Activated CD4-positive, alpha-beta T cell treated with anti-CD3 and anti-CD28 coated beads, Interleukin-2, amount 10 ng/mL, durations not matched to agents 24 days and 14 days (primary cell): ENCODE measurements at regions not wholly inside any gene's neighbourhood (a gene's known extent, or its start where the extent isn't known, plus 50 kb on each side); places are given as distances from the start of the nearest gene placed in this dataset.

Experiments
- DNase-seq: peaks from one replicate; pipeline ENCODE4 v3.0.0; 2022
- H3K27ac Mint-ChIP-seq: one replicate; pipeline ENCODE4 v1.8.0; 2022; ENCODE audit warnings: mild to moderate bottlenecking, mixed read lengths
- H3K27me3 Mint-ChIP-seq: one replicate; pipeline ENCODE4 v1.8.0; 2022; ENCODE audit warnings: mixed read lengths
- H3K36me3 Mint-ChIP-seq: one replicate; pipeline ENCODE4 v1.8.0; 2022; ENCODE audit warnings: low read depth, mild to moderate bottlenecking, mixed read lengths
- H3K4me1 Mint-ChIP-seq: one replicate; pipeline ENCODE4 v1.8.0; 2021; ENCODE audit warnings: mixed read lengths
- H3K4me3 Mint-ChIP-seq: one replicate; pipeline ENCODE4 v1.8.0; 2022; ENCODE audit warnings: mild to moderate bottlenecking, moderate library complexity, mixed read lengths
- H3K9me3 Mint-ChIP-seq: one replicate; pipeline ENCODE4 v1.8.0; 2021; ENCODE audit warnings: mixed read lengths
- intact Hi-C: fragments of 100-400 bp; cut with micrococcal nuclease; formaldehyde crosslinking; loops from one replicate; pipeline ENCODE4 v1.15.1; 2023

- H3K4me3 Mint-ChIP-seq: no peak overlapping the region
- no peak overlapping the region for H3K27ac Mint-ChIP-seq
- H3K36me3 Mint-ChIP-seq: no peaks in the 10 kb centered on the region
- no peaks in the 10 kb centered on the region for H3K27me3 Mint-ChIP-seq
- H3K9me3 Mint-ChIP-seq: peaks cover 4% of the 10 kb centered on the region
- intact Hi-C loops: no loop called here
- DNase-seq: no peak
- H3K4me1 Mint-ChIP-seq: no peaks in the 10 kb centered on the region
Observed at GRCh38 chr6:147015674-147016073, 188.5 kb upstream of the STXBP5 start.

- no peaks in the 10 kb centered on the region for H3K4me1 Mint-ChIP-seq
- peaks cover 4% of the 10 kb centered on the region for H3K9me3 Mint-ChIP-seq
- no peaks in the 10 kb centered on the region for H3K27me3 Mint-ChIP-seq
- H3K36me3 Mint-ChIP-seq: no peaks in the 10 kb centered on the region
- intact Hi-C loops: no loop called here
- H3K4me3 Mint-ChIP-seq: no peak overlapping the region
- no peak overlapping the region for H3K27ac Mint-ChIP-seq
- no peak for DNase-seq
Observed at GRCh38 chr6:147016440-147016839, 187.8 kb upstream of the STXBP5 start.

DNA sequence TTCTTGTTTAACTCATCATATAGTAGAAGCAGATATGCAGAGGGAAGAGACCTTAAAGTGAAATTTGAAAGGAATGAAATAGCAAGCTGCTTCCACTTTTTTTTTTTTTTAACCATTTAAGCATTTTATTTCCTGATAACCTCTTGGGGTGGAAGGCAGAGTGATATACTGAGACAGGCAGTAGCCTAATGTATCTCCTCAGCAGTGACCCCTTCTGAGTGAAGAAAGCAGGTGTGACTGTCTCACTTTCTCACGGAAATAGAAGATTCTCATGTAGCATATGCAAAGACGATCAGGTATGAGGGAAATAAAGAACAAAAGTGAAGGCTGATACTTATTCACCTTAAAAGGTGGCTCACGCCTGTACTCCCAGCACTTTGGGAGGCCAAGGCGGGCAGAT, 187.1 kb upstream of the STXBP5 start:
- peaks cover 3% of the 10 kb centered on the region for H3K9me3 Mint-ChIP-seq
- intact Hi-C loops: no loop called here
- DNase-seq: no peak
- H3K36me3 Mint-ChIP-seq: no peaks in the 10 kb centered on the region
- H3K4me3 Mint-ChIP-seq: no peak overlapping the region
- H3K27ac Mint-ChIP-seq: no peak overlapping the region
- H3K4me1 Mint-ChIP-seq: no peaks in the 10 kb centered on the region
- no peaks in the 10 kb centered on the region for H3K27me3 Mint-ChIP-seq

- H3K9me3 Mint-ChIP-seq: no peaks in the 10 kb centered on the region
- intact Hi-C loops: no loop called here
- H3K27ac Mint-ChIP-seq: no peak overlapping the region
- H3K4me1 Mint-ChIP-seq: no peaks in the 10 kb centered on the region
- no peak for DNase-seq
- H3K27me3 Mint-ChIP-seq: no peaks in the 10 kb centered on the region
- H3K36me3 Mint-ChIP-seq: no peaks in the 10 kb centered on the region
- H3K4me3 Mint-ChIP-seq: no peak overlapping the region
Observed at GRCh38 chr6:147019001-147019400, 185.2 kb upstream of the STXBP5 start.

GRCh38 chr6:147022041-147022440, 182.2 kb upstream of the STXBP5 start:
- H3K9me3 Mint-ChIP-seq: no peaks in the 10 kb centered on the region
- H3K4me1 Mint-ChIP-seq: no peaks in the 10 kb centered on the region
- no peak overlapping the region for H3K4me3 Mint-ChIP-seq
- intact Hi-C loops: no loop called here
- no peak overlapping the region for H3K27ac Mint-ChIP-seq
- H3K36me3 Mint-ChIP-seq: no peaks in the 10 kb centered on the region
- no peak for DNase-seq
- H3K27me3 Mint-ChIP-seq: no peaks in the 10 kb centered on the region

- no peak for DNase-seq
- intact Hi-C loops: no loop called here
- H3K4me3 Mint-ChIP-seq: no peak overlapping the region
- no peak overlapping the region for H3K27ac Mint-ChIP-seq
- H3K4me1 Mint-ChIP-seq: no peaks in the 10 kb centered on the region
- H3K27me3 Mint-ChIP-seq: no peaks in the 10 kb centered on the region
- no peaks in the 10 kb centered on the region for H3K36me3 Mint-ChIP-seq
- no peaks in the 10 kb centered on the region for H3K9me3 Mint-ChIP-seq
Observed at GRCh38 chr6:147023148-147023547, 181.1 kb upstream of the STXBP5 start.

DNA sequence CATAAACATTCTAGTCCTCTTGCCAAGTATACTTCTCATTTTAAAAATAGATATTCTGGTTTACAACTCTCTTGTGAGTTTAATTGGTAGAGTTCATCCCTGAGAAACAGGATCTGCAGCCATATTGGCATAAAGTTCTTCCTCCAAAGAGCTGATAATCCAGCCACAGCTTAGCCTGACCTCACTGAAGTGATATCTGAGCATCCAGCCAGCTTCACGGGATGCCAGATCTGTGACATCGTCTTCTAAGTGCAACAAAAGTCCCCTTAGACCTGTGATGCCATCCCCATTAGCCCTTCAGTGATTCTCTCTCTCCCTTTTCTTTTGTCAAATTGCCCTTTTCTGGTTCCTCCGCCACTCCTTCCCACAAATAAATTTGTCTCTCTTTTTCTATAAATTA, 180.6 kb upstream of the STXBP5 start:
- Mint-ChIP-seq H3K36me3 (no peaks in the 10 kb centered on the region), H3K27ac (no peak overlapping the region), H3K27me3 (no peaks in the 10 kb centered on the region), H3K9me3 (no peaks in the 10 kb centered on the region), H3K4me3 (no peak overlapping the region), H3K4me1 (no peaks in the 10 kb centered on the region)
- DNase-seq: no peak
- intact Hi-C loops: no loop called here

- intact Hi-C loops: no loop called here
- no peak for DNase-seq
- no peak overlapping the region for H3K4me3 Mint-ChIP-seq
- no peak overlapping the region for H3K27ac Mint-ChIP-seq
- H3K27me3 Mint-ChIP-seq: no peaks in the 10 kb centered on the region
- H3K4me1 Mint-ChIP-seq: no peaks in the 10 kb centered on the region
- H3K9me3 Mint-ChIP-seq: peaks cover 7% of the 10 kb centered on the region
- no peaks in the 10 kb centered on the region for H3K36me3 Mint-ChIP-seq
Observed at GRCh38 chr6:147029923-147030322, 174.3 kb upstream of the STXBP5 start.

- H3K36me3 Mint-ChIP-seq: no peaks in the 10 kb centered on the region
- H3K27me3 Mint-ChIP-seq: no peaks in the 10 kb centered on the region
- no peak overlapping the region for H3K27ac Mint-ChIP-seq
Observed at GRCh38 chr6:147033267-147033666, 170.9 kb upstream of the STXBP5 start.

DNA sequence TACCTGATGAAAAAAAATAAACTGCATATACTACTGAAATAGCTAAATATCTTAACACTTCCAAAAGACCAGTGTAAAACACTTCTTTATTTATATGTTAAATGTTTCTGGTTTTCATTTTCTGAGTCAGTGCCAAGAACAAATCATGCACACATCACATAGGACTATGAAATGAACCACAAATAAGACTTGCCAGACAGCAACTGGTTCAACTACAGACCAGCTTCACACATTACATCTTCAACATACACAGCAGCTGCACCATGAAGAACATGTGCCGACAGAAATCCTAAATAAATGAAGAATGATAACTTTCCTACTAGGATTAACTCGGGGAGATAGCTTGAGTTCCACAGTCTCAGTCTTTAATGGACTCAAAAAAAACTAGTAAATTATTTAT, 168.3 kb upstream of the STXBP5 start:
- no peak for DNase-seq
- no peaks in the 10 kb centered on the region for H3K36me3 Mint-ChIP-seq

More at GRCh38 chr6:147033267-147033666, 170.9 kb upstream of the STXBP5 start:
- no peak overlapping the region for H3K4me3 Mint-ChIP-seq
- intact Hi-C loops: no loop called here
- H3K4me1 Mint-ChIP-seq: no peaks in the 10 kb centered on the region
- DNase-seq: no peak
- H3K9me3 Mint-ChIP-seq: peaks cover 7% of the 10 kb centered on the region

GRCh38 chr6:147037881-147038280, 166.3 kb upstream of the STXBP5 start:
- H3K9me3 Mint-ChIP-seq: peaks cover 10% of the 10 kb centered on the region

More for the DNA sequence above, 168.3 kb upstream of the STXBP5 start:
- H3K27me3 Mint-ChIP-seq: no peaks in the 10 kb centered on the region
- intact Hi-C loops: no loop called here
- peaks cover 7% of the 10 kb centered on the region for H3K9me3 Mint-ChIP-seq
- no peaks in the 10 kb centered on the region for H3K4me1 Mint-ChIP-seq
- no peak overlapping the region for H3K4me3 Mint-ChIP-seq
- H3K27ac Mint-ChIP-seq: no peak overlapping the region

DNA sequence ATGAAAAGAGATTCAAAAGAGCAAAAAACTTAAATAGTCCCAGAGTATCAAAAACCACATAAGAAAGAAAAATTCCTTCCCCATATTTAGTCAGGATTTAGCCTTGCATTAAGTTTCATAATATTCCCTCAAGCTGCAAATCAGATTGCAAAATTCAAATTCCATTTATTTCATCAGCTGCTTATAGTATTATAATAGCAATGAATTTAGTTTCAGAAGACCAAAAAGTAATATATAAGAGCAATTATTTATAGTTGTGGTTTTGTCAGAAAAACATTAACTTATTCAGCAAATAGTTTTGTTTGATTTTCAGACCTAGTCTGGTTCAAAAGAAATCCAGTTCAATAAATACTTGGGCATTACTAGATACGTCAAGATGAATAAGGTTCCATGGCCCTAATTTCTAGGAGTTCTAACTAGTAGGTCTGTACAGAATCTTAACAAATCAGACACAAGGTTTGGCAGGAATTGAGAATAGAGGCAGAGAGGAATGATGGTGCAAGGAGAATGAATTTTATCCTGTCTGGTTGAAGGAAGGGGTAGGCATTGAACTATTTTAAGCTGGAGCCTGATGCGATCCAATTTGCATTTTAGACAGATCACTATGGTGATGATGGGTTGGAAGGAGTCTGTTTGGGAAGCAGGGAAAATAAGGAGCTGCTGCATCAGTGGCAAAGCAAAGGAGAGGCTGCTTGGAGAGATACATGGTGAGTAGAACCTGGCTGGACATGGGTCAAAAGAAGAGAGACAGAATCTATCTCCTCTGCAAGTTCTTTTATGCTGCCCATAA, 163.9 kb upstream of the STXBP5 start:
- Mint-ChIP-seq H3K27ac (no peak overlapping the region), H3K36me3 (no peaks in the 10 kb centered on the region), H3K4me1 (no peaks in the 10 kb centered on the region), H3K27me3 (peaks cover 1% of the 10 kb centered on the region), H3K9me3 (peaks cover 15% of the 10 kb centered on the region), H3K4me3 (no peak overlapping the region)
- intact Hi-C loops: no loop called here
- no peak for DNase-seq

More at GRCh38 chr6:147037881-147038280, 166.3 kb upstream of the STXBP5 start:
- no peak overlapping the region for H3K27ac Mint-ChIP-seq
- peaks cover 1% of the 10 kb centered on the region for H3K27me3 Mint-ChIP-seq
- DNase-seq: no peak
- intact Hi-C loops: no loop called here
- H3K4me1 Mint-ChIP-seq: no peaks in the 10 kb centered on the region
- no peak overlapping the region for H3K4me3 Mint-ChIP-seq
- no peaks in the 10 kb centered on the region for H3K36me3 Mint-ChIP-seq

DNA sequence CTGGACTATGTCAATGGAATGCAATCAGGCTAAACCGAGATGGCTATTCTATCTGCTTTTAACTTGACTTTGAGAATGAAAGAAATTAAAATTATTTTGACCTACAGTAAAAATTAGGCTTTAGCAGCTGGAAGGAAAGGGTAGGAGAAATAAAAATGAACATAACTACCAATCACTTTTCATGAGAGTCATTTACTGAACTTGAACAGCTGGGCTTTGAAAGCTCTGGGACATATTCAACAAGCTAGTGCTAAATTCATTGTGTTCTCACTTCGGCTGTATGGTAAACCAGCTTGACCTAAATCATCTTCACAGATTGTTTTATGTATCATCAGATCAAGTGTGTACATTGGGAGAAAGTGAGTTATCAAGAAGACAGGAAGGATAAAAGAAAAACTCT, 161.5 kb upstream of the STXBP5 start:
- DNase-seq: no peak
- H3K4me3 Mint-ChIP-seq: no peak overlapping the region
- no peak overlapping the region for H3K27ac Mint-ChIP-seq
- peaks cover 1% of the 10 kb centered on the region for H3K27me3 Mint-ChIP-seq
- no peaks in the 10 kb centered on the region for H3K36me3 Mint-ChIP-seq
- intact Hi-C loops: no loop called here
- H3K9me3 Mint-ChIP-seq: peaks cover 21% of the 10 kb centered on the region
- H3K4me1 Mint-ChIP-seq: no peaks in the 10 kb centered on the region

DNA sequence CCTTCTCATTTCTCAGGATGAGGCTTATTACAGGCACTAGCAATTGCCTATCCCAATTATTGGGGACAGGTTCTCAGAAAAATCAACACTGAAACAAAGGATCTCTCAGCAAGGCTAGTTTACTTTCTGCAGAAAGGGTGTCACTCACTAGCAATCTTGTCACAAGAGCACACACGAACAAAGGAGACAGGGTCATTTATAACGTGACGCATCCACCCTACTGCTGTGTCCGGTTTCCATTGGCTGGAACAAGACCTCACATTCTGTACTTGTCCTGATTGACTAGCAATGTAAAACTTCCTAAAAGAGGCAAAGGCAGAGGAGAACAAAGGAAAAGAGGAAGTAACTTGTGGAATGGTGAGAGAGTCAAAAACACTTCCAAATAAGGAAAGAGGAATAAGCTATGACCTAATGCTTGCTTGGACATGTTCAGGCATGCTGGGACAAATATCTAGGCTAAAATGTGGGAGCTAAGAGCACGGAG, 160.2 kb upstream of the STXBP5 start:
- H3K27ac Mint-ChIP-seq: no peak overlapping the region
- H3K9me3 Mint-ChIP-seq: peaks cover 22% of the 10 kb centered on the region
- no peak for DNase-seq
- H3K4me1 Mint-ChIP-seq: no peaks in the 10 kb centered on the region
- H3K36me3 Mint-ChIP-seq: no peaks in the 10 kb centered on the region
- peaks cover 1% of the 10 kb centered on the region for H3K27me3 Mint-ChIP-seq
- H3K4me3 Mint-ChIP-seq: no peak overlapping the region
- intact Hi-C loops: no loop called here
